ENCODE measurements at regions not wholly inside any gene's neighbourhood (a gene's known extent, or its start where the extent isn't known, plus 50 kb on each side); places are given as distances from the start of the nearest gene placed in this dataset.

- peak; percentile 12 for DNase-seq (ENCODE audit: low read depth)
Observed at GRCh38 chr4:15130441-15130840, 128.2 kb downstream of the CPEB2 start.

GRCh38 chr4:15131551-15131950 is 129.3 kb downstream of the CPEB2 start:
- no peak for DNase-seq (ENCODE audit: low read depth)

- DNase-seq (ENCODE audit: low read depth), result no peak
Observed at GRCh38 chr4:15132739-15133138, 130.5 kb downstream of the CPEB2 start.

GRCh38 chr4:15139599-15139998 is 137.3 kb downstream of the CPEB2 start:
- DNase-seq (ENCODE audit: low read depth), result no peak

GRCh38 chr4:15142201-15142600 is 139.9 kb downstream of the CPEB2 start:
- no peak for DNase-seq (ENCODE audit: low read depth)

GRCh38 chr4:15143551-15143950 is 141.3 kb downstream of the CPEB2 start:
- no peak for DNase-seq (ENCODE audit: low read depth)

- peak; percentile 15 for DNase-seq (ENCODE audit: low read depth)
Observed at GRCh38 chr4:15144249-15144966, 142.1 kb downstream of the CPEB2 start.

- no peak for DNase-seq (ENCODE audit: low read depth)
Observed at GRCh38 chr4:15144967-15145295, 142.7 kb downstream of the CPEB2 start.

- no peak for DNase-seq (ENCODE audit: low read depth)
Observed at GRCh38 chr4:15145709-15146108, 143.4 kb downstream of the CPEB2 start.

GRCh38 chr4:15147714-15148113 is 145.4 kb downstream of the CPEB2 start:
- no peak for DNase-seq (ENCODE audit: low read depth)

GRCh38 chr4:15148199-15148598 is 145.9 kb downstream of the CPEB2 start:
- DNase-seq (ENCODE audit: low read depth), result no peak

GRCh38 chr4:15148691-15149090 is 146.4 kb downstream of the CPEB2 start:
- no peak for DNase-seq (ENCODE audit: low read depth)

GRCh38 chr4:15149234-15149838 is 147.1 kb downstream of the CPEB2 start:
- no peak for DNase-seq (ENCODE audit: low read depth)

- DNase-seq (ENCODE audit: low read depth), result peak; percentile 81
Observed at GRCh38 chr4:15149839-15150592, 147.7 kb downstream of the CPEB2 start.

- no peak for DNase-seq (ENCODE audit: low read depth)
Observed at GRCh38 chr4:15150631-15151030, 148.3 kb downstream of the CPEB2 start.

GRCh38 chr4:15151033-15151432 is 148.8 kb downstream of the CPEB2 start:
- DNase-seq (ENCODE audit: low read depth), result no peak

GRCh38 chr4:15153662-15154061 is 151.4 kb downstream of the CPEB2 start:
- no peak for DNase-seq (ENCODE audit: low read depth)

GRCh38 chr4:15158406-15159091 is 156.3 kb downstream of the CPEB2 start:
- no peak for DNase-seq (ENCODE audit: low read depth)

GRCh38 chr4:15159477-15160019 is 157.3 kb downstream of the CPEB2 start:
- DNase-seq (ENCODE audit: low read depth), result no peak

GRCh38 chr4:15161439-15161838 is 159.2 kb downstream of the CPEB2 start:
- DNase-seq (ENCODE audit: low read depth), result peak; percentile 14

GRCh38 chr4:15162046-15162445 is 159.8 kb downstream of the CPEB2 start:
- no peak for DNase-seq (ENCODE audit: low read depth)
